ENCODE measurements at regions not wholly inside any gene's neighbourhood (a gene's known extent, or its start where the extent isn't known, plus 50 kb on each side); places are given as distances from the start of the nearest gene placed in this dataset.

GRCh38 chr9:91087462-91087759, 274.3 kb downstream of the AUH start:
- H3K27me3 ChIP-seq = no peaks in the 10 kb centered on the region
- H3K9me3 ChIP-seq (replicated peaks in 1 of 11) = peaks cover 0 to 27% (median 12%) of the 10 kb centered on the region in 11 experiments; a peak in 10 of 22 replicates
- H3K36me3 ChIP-seq = no peaks in the 10 kb centered on the region
- no peak for TF ChIP-seq Cebpa-rat (IDR thresholded peaks at IDR 0.05)
- H3K4me2 ChIP-seq = peak overlapping the region in 3 of 11 experiments; percentile 4 to 27 (median 10); a peak in 2 of 22 replicates
- no peak overlapping the region for H3K9ac ChIP-seq
- H3K4me3 ChIP-seq = no peak overlapping the region
- no peaks in the 10 kb centered on the region for H4K20me1 ChIP-seq
- peaks cover 5 to 34% (median 17%) of the 10 kb centered on the region in 10 experiments; a peak in 19 of 20 replicates for H3K4me1 ChIP-seq
- H3K27ac ChIP-seq = peak overlapping the region in 3 of 11 experiments; percentile 15 to 64 (median 51); a peak in 4 of 22 replicates

- Histone ChIP-seq H3K9me3 (replicated peaks in 1 of 11) (peaks cover 15 to 30% (median 18%) of the 10 kb centered on the region in 11 experiments), H4K20me1 (no peaks in the 10 kb centered on the region), H3K27me3 (no peaks in the 10 kb centered on the region), H3K36me3 (0 out of 22 replicates have a peak, but pooled peaks cover 0 to 6% (median 0%) of the 10 kb centered on the region in 11 experiments), H3K4me3 (no peak overlapping the region), H3K4me1 (peaks cover 5 to 34% (median 23%) of the 10 kb centered on the region in 10 experiments; a peak in 19 of 20 replicates), H3K27ac (peak overlapping the region in 8 of 11 experiments; percentile 5 to 41 (median 17); a peak in 7 of 22 replicates), H3K4me2 (peak overlapping the region in 9 of 11 experiments; percentile 2 to 47 (median 15); a peak in 10 of 22 replicates), H3K9ac (peak overlapping the region in 4 of 11 experiments; percentile 3 to 54 (median 16); a peak in 2 of 22 replicates)
- no peak for TF ChIP-seq Cebpa-rat (IDR thresholded peaks at IDR 0.05)
These were observed 272.2 kb downstream of the AUH start for GRCh38 chr9:91089405-91090129.

GRCh38 chr9:91090130-91090410, 271.6 kb downstream of the AUH start:
- Histone ChIP-seq H4K20me1 (no peaks in the 10 kb centered on the region), H3K4me3 (no peak overlapping the region), H3K27me3 (no peaks in the 10 kb centered on the region), H3K27ac (peak overlapping the region in 8 of 11 experiments; percentile 5 to 41 (median 17); a peak in 7 of 22 replicates), H3K36me3 (0 out of 22 replicates have a peak, but pooled peaks cover 0 to 6% (median 0%) of the 10 kb centered on the region in 11 experiments), H3K9ac (peak overlapping the region in 3 of 11 experiments; percentile 3 to 54 (median 14); a peak in 2 of 22 replicates), H3K4me2 (peak overlapping the region in 9 of 11 experiments; percentile 2 to 47 (median 15); a peak in 10 of 22 replicates), H3K4me1 (peaks cover 5 to 32% (median 22%) of the 10 kb centered on the region in 10 experiments; a peak in 19 of 20 replicates), H3K9me3 (replicated peaks in 1 of 11) (peaks cover 18 to 32% (median 23%) of the 10 kb centered on the region in 11 experiments)
- TF ChIP-seq Cebpa-rat (IDR thresholded peaks at IDR 0.05) = no peak

GRCh38 chr9:91092214-91092613, 269.5 kb downstream of the AUH start:
- Histone ChIP-seq H3K36me3 (peaks cover 0 to 7% (median 0%) of the 10 kb centered on the region in 11 experiments; a peak in 1 of 22 replicates), H4K20me1 (no peaks in the 10 kb centered on the region), H3K27me3 (no peaks in the 10 kb centered on the region), H3K4me2 (peak overlapping the region in 4 of 11 experiments; percentile 9 to 28 (median 24); a peak in 4 of 22 replicates), H3K4me1 (peaks cover 0 to 31% (median 11%) of the 10 kb centered on the region in 10 experiments; a peak in 15 of 20 replicates), H3K9ac (no peak overlapping the region), H3K4me3 (no peak overlapping the region), H3K9me3 (replicated peaks in 1 of 11) (peaks cover 23 to 45% (median 43%) of the 10 kb centered on the region in 11 experiments), H3K27ac (peak overlapping the region in 2 of 11 experiments; percentile 14 to 19; a peak in 3 of 22 replicates)
- TF ChIP-seq Cebpa-rat (IDR thresholded peaks at IDR 0.05) = no peak

GRCh38 chr9:91094324-91095088, 267.2 kb downstream of the AUH start:
- Histone ChIP-seq H3K27ac (peak overlapping the region in 1 of 11 experiments; percentile 28; a peak in 1 of 22 replicates), H3K4me3 (no peak overlapping the region), H3K27me3 (no peaks in the 10 kb centered on the region), H4K20me1 (no peaks in the 10 kb centered on the region), H3K36me3 (peaks cover 0 to 7% (median 0%) of the 10 kb centered on the region in 11 experiments; a peak in 1 of 22 replicates), H3K4me2 (no peak overlapping the region), H3K4me1 (peaks cover 16 to 52% (median 28%) of the 10 kb centered on the region in 10 experiments), H3K9ac (no peak overlapping the region), H3K9me3 (replicated peaks in 1 of 11) (peaks cover 19 to 46% (median 43%) of the 10 kb centered on the region in 11 experiments)
- no peak for TF ChIP-seq Cebpa-rat (IDR thresholded peaks at IDR 0.05)

- no peaks in the 10 kb centered on the region for H4K20me1 ChIP-seq
- peak overlapping the region in 10 of 11 experiments; percentile 81 to 99 (median 88); a peak in 18 of 22 replicates for H3K27ac ChIP-seq
- H3K9ac ChIP-seq = peak overlapping the region in 10 of 11 experiments; percentile 37 to 89 (median 77); a peak in 15 of 22 replicates
- no peak overlapping the region for H3K4me3 ChIP-seq
- no peak for TF ChIP-seq Cebpa-rat (IDR thresholded peaks at IDR 0.05)
- peaks cover 46 to 63% (median 53%) of the 10 kb centered on the region in 10 experiments for H3K4me1 ChIP-seq
- peaks cover 0 to 11% (median 0%) of the 10 kb centered on the region in 11 experiments; a peak in 3 of 22 replicates for H3K27me3 ChIP-seq
- H3K9me3 ChIP-seq (replicated peaks in 1 of 11) = peaks cover 15 to 42% (median 39%) of the 10 kb centered on the region in 11 experiments
- H3K4me2 ChIP-seq = peak overlapping the region; percentile 85 to 97 (median 93)
- H3K36me3 ChIP-seq = peaks cover 0 to 7% (median 0%) of the 10 kb centered on the region in 11 experiments; a peak in 1 of 22 replicates
These were observed 263.4 kb downstream of the AUH start for GRCh38 chr9:91098203-91098850.

- peak overlapping the region; percentile 25 to 89 (median 78); a peak in 21 of 22 replicates for H3K9ac ChIP-seq
- H3K27me3 ChIP-seq = peaks cover 0 to 11% (median 0%) of the 10 kb centered on the region in 11 experiments; a peak in 3 of 22 replicates
- H4K20me1 ChIP-seq = no peaks in the 10 kb centered on the region
- peak overlapping the region; percentile 38 to 99 (median 88); a peak in 21 of 22 replicates for H3K27ac ChIP-seq
- H3K36me3 ChIP-seq = peaks cover 0 to 7% (median 0%) of the 10 kb centered on the region in 11 experiments; a peak in 1 of 22 replicates
- TF ChIP-seq Cebpa-rat (IDR thresholded peaks at IDR 0.05) = no peak; a peak in 2 of 22 replicates
- peaks cover 46 to 74% (median 54%) of the 10 kb centered on the region in 10 experiments for H3K4me1 ChIP-seq
- H3K4me3 ChIP-seq = peak overlapping the region in 6 of 10 experiments; percentile 3 to 37 (median 28); a peak in 8 of 20 replicates
- peaks cover 4 to 33% (median 28%) of the 10 kb centered on the region in 11 experiments for H3K9me3 ChIP-seq (replicated peaks in 1 of 11)
- H3K4me2 ChIP-seq = peak overlapping the region; percentile 85 to 97 (median 93)
These were observed 262.3 kb downstream of the AUH start for GRCh38 chr9:91099436-91099835.
